HepG2 (cell line): ENCODE measurements at regions not wholly inside any gene's neighbourhood (a gene's known extent, or its start where the extent isn't known, plus 50 kb on each side); places are given as distances from the start of the nearest gene placed in this dataset.

Experiments
- ATAC-seq: fragments of 200-7000 bp; cut with Tn5 transposase; 3 replicates; pipeline ENCODE4 v1.9.1; 2020; ENCODE audit warnings: mild to moderate bottlenecking, moderate library complexity
- BruUV-seq: library from RNA; stranded (reverse); fragments of 400-500 nt; replicated peaks from 2 replicates; lab custom pipeline; 2021; lab: Mats Ljungman, UMichigan
- CTCF ChIA-PET: fragments of 300-600 bp; formaldehyde crosslinking; extraction: SDS; loops from one replicate; lab custom pipeline; 2021; ENCODE audit warnings: low total read pairs, inconsistent platforms, low intra/inter-chr PET ratio; lab: Yijun Ruan, JAX
- POLR2A ChIA-PET: fragments of 350-600 bp; sonication (Branson Sonifier 250); formaldehyde crosslinking; loops from one replicate; lab custom pipeline; 2020; ENCODE audit warnings: antibody characterized with exemption, inconsistent platforms; lab: Yijun Ruan, JAX
- DNase-seq: peaks from one replicate; pipeline ENCODE4 v3.0.0-alpha.2; 2015; ENCODE audit warnings: low spot score
- FAIRE-seq: peaks from 3 replicates; lab custom pipeline; 2011; peaks lifted over from hg19 to GRCh38; lab: Jason Lieb, UNC
- H2AFZ ChIP-seq: one replicate; pipeline ENCODE4 v1.6.1; 2011; ENCODE audit warnings: low read length, inconsistent platforms
- H3K27ac ChIP-seq: fragments of 300-600 bp; 3 replicates; pipeline ENCODE4 v1.8.0; 2011; ENCODE audit warnings: mixed run types, mild to moderate bottlenecking, mixed read lengths, low read length, inconsistent platforms; ENCODE audit not compliant: insufficient read depth; ENCODE audit errors: extremely low read length
- H3K27me3 ChIP-seq, 2 experiments: fragments of 200-600 bp in 1 of 2; 2 replicates in 1 of 2; 3 replicates in 1 of 2; pipeline versions ENCODE4 v1.6.0 to v1.8.0; 2011; ENCODE audit warnings: low read length in 2 of 2, mild to moderate bottlenecking in 2 of 2, moderate library complexity in 2 of 2, inconsistent platforms in 1 of 2; ENCODE audit not compliant: insufficient read depth in 2 of 2, control insufficient read depth in 1 of 2
- H3K36me3 ChIP-seq, 2 experiments: fragments of 200-600 bp in 1 of 2; replicated peaks in 1 of 2; 2 replicates in 1 of 2; 3 replicates in 1 of 2; pipeline versions ENCODE4 v1.5.1 to v1.8.0; 2011; ENCODE audit warnings: low read length in 2 of 2, inconsistent platforms in 1 of 2; ENCODE audit not compliant: insufficient read depth in 2 of 2, control insufficient read depth in 1 of 2
- H3K4me1 ChIP-seq: 2 replicates; pipeline ENCODE4 v1.5.1; 2012; ENCODE audit warnings: low read length, inconsistent platforms; ENCODE audit not compliant: insufficient read depth
- H3K4me2 ChIP-seq: 2 replicates; pipeline ENCODE4 v1.6.0; 2011; ENCODE audit warnings: low read depth, low read length, inconsistent platforms
- H3K4me3 ChIP-seq, 3 experiments: fragments of 200-600 bp in 1 of 3; sonication (generic), shearing (Covaris generic) in 1 of 3; replicated peaks in 1 of 3; 2 replicates each; pipeline ENCODE4 v1.5.1; 2011 to 2016; ENCODE audit warnings: low read length in 3 of 3, inconsistent platforms in 2 of 3, low read depth in 2 of 3, mild to moderate bottlenecking in 2 of 3, control low read depth in 1 of 3, mixed read lengths in 1 of 3; ENCODE audit not compliant: insufficient read depth in 1 of 3
- H3K79me2 ChIP-seq: one replicate; pipeline ENCODE4 v1.6.1; 2011; ENCODE audit warnings: low read length, inconsistent platforms; ENCODE audit not compliant: insufficient read depth
- H3K9ac ChIP-seq: 2 replicates; pipeline ENCODE4 v1.6.0; 2011; ENCODE audit warnings: mild to moderate bottlenecking, low read depth, low read length, inconsistent platforms; ENCODE audit not compliant: insufficient read depth
- H3K9me3 ChIP-seq: 2 replicates; pipeline ENCODE4 v1.5.1; 2012; ENCODE audit warnings: mild to moderate bottlenecking, low read length
- H4K20me1 ChIP-seq: 2 replicates; pipeline ENCODE4 v1.6.0; 2011; ENCODE audit warnings: inconsistent platforms, mild to moderate bottlenecking, low read length, moderate library complexity; ENCODE audit not compliant: insufficient read depth
- ARID2 ChIP-seq: sonication (generic); formaldehyde crosslinking; IDR thresholded peaks from 2 replicates; pipeline ENCODE4 v1.8.1; 2022; ENCODE audit warnings: mild to moderate bottlenecking, missing genetic modification reagents, borderline replicate concordance
- ELF1 ChIP-seq: sonication (generic); formaldehyde crosslinking; IDR thresholded peaks from 2 replicates; pipeline ENCODE4 v1.4.0; 2020; ENCODE audit warnings: missing genetic modification reagents
- HMG20A ChIP-seq: IDR thresholded peaks from 2 replicates; pipeline ENCODE4 v1.6.1; 2016; ENCODE audit warnings: borderline replicate concordance
- KDM3A ChIP-seq: IDR thresholded peaks from 2 replicates; pipeline ENCODE4 v1.6.1; 2018; ENCODE audit warnings: low read depth, missing compliant biosample characterization
- NR1H2 ChIP-seq: sonication (generic); formaldehyde crosslinking; IDR thresholded peaks from 2 replicates; pipeline ENCODE4 v1.8.1; 2022; ENCODE audit warnings: low read depth, missing genetic modification reagents, borderline replicate concordance
- WIZ ChIP-seq: sonication (generic); formaldehyde crosslinking; IDR thresholded peaks from 2 replicates; pipeline ENCODE4 v1.5.1; 2020; ENCODE audit warnings: mild to moderate bottlenecking, missing genetic modification reagents
- ZFY ChIP-seq: sonication (generic); formaldehyde crosslinking; IDR thresholded peaks from 2 replicates; pipeline ENCODE4 v1.4.0; 2020; ENCODE audit warnings: missing genetic modification reagents
- ZNF17 ChIP-seq: sonication (generic); formaldehyde crosslinking; IDR thresholded peaks from 2 replicates; pipeline ENCODE4 v1.5.0; 2020; ENCODE audit warnings: mild to moderate bottlenecking, missing genetic modification reagents
- ZNF260 ChIP-seq: sonication (generic); formaldehyde crosslinking; IDR thresholded peaks from 2 replicates; pipeline ENCODE4 v1.4.0; 2020; ENCODE audit warnings: missing genetic modification reagents, low read depth, mild to moderate bottlenecking, borderline replicate concordance
- ZNF383 ChIP-seq: sonication (generic); formaldehyde crosslinking; IDR thresholded peaks from 2 replicates; pipeline ENCODE4 v1.4.0; 2020; ENCODE audit warnings: missing genetic modification reagents, mild to moderate bottlenecking, borderline replicate concordance
- ZNF768 ChIP-seq: sonication (generic); formaldehyde crosslinking; IDR thresholded peaks from 2 replicates; pipeline ENCODE4 v1.4.0; 2020; ENCODE audit warnings: missing genetic modification reagents
- ZNF773 ChIP-seq: sonication (generic); formaldehyde crosslinking; IDR thresholded peaks from 2 replicates; pipeline ENCODE4 v1.4.0; 2020; ENCODE audit warnings: missing genetic modification reagents, borderline replicate concordance
- WGBS: methylation state at CpG from one replicate; pipeline ENCODE4 v1.1.6; 2017; ENCODE audit warnings: low lambda C conversion rate; 5-methylcytosine and 5-hydroxymethylcytosine counted together
- in situ Hi-C: cut with HindIII; loops from 2 replicates; pipeline ENCODE4 v1.10.0; 2017; ENCODE audit warnings: low pct_unique_long_range_greater_than_20kb; ENCODE audit not compliant: extremely low pct_ligation_motif_present
- intact Hi-C: fragments of 100-400 bp; cut with micrococcal nuclease; formaldehyde crosslinking; loops from one replicate; pipeline ENCODE4 v1.10.0; 2022; ENCODE audit not compliant: unreplicated experiment
- TF ChIP-seq, protein P1 (sequence below): sonication (generic); formaldehyde crosslinking; IDR thresholded peaks from 2 replicates; pipeline ENCODE4 v1.4.0; 2020; ENCODE audit warnings: low read depth, mild to moderate bottlenecking, missing genetic modification reagents
- TF ChIP-seq, protein P2 (sequence below): sonication (generic); formaldehyde crosslinking; IDR thresholded peaks from 2 replicates; pipeline ENCODE4 v1.9.0; 2022; ENCODE audit warnings: missing genetic modification reagents, mild to moderate bottlenecking, borderline replicate concordance
- TF ChIP-seq, protein P3 (sequence below), 2 experiments: fragments of 450-650 bp in 1 of 2; sonication (generic) in 1 of 2; formaldehyde crosslinking; IDR thresholded peaks; 2 replicates each; pipeline versions ENCODE4 v1.5.0 to v1.8.0; 2020 to 2022; ENCODE audit warnings: mild to moderate bottlenecking in 1 of 2, missing genetic modification reagents in 1 of 2

DNA sequence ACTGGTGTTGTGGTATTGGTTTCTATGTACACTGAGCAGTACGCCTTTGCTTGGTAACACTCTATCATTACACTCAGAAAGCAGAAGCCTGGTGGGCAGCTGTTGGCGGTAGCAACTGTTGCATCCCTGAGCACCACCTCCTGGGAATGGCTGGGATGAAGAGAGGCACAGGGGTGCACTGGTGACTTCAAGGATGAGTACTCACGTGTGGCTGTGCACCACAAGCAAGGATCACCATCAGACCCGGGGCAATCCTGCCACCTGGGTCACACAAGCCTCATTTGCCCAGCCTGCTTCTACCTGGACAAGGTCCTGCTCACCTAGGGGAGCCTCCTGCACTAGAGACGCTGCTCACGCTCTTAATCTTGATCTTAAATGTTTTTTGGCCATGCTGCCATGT lies 336.4 kb downstream of the SI start:
- Histone ChIP-seq H3K9ac (no peak overlapping the region), H2AFZ (no peak overlapping the region), H3K27ac (no peak overlapping the region), H3K9me3 (no peaks in the 10 kb centered on the region), H3K27me3 (no peaks in the 10 kb centered on the region), H3K4me3 (no peak overlapping the region), H3K4me1 (no peaks in the 10 kb centered on the region), H3K4me2 (no peak overlapping the region), H3K36me3 (no peaks in the 10 kb centered on the region), H3K79me2 (no peaks in the 10 kb centered on the region), H4K20me1 (no peaks in the 10 kb centered on the region)
- in situ Hi-C loops (no loop called here), intact Hi-C loops (no loop called here)
- FAIRE-seq (no peak), ATAC-seq (no peak), DNase-seq (no peak)
- TF ChIP-seq, protein P1, sequence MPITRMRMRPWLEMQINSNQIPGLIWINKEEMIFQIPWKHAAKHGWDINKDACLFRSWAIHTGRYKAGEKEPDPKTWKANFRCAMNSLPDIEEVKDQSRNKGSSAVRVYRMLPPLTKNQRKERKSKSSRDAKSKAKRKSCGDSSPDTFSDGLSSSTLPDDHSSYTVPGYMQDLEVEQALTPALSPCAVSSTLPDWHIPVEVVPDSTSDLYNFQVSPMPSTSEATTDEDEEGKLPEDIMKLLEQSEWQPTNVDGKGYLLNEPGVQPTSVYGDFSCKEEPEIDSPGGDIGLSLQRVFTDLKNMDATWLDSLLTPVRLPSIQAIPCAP = no peak
- TF ChIP-seq, protein P2, sequence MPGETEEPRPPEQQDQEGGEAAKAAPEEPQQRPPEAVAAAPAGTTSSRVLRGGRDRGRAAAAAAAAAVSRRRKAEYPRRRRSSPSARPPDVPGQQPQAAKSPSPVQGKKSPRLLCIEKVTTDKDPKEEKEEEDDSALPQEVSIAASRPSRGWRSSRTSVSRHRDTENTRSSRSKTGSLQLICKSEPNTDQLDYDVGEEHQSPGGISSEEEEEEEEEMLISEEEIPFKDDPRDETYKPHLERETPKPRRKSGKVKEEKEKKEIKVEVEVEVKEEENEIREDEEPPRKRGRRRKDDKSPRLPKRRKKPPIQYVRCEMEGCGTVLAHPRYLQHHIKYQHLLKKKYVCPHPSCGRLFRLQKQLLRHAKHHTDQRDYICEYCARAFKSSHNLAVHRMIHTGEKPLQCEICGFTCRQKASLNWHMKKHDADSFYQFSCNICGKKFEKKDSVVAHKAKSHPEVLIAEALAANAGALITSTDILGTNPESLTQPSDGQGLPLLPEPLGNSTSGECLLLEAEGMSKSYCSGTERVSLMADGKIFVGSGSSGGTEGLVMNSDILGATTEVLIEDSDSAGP (CRISPR knock-in tag) = no peak
- WGBS = 38% methylated on average over 4 of the region's 6 CpGs
- CTCF ChIA-PET = no interaction called here
- POLR2A ChIA-PET = no interaction called here
- no TSS peak for BruUV-seq

DNA sequence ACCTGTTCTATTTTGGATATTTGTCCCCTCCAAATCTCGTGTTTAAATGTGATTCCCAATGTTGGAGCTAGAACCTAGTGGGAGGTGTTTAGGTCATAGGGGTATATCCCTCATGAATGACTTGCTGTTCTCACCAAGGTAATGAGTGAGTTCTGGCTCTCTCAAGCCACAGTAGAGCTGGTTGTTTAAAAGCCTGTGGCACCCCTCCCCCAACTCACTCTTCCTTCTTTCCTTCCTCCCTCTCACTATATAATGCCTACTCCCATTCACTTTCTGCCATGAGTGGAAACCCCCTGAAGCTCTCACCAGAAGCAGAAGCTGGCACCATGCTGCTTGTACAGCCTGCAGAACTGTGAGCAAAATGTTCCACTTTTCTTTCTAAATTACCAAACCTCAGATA lies 341.1 kb downstream of the SI start:
- no TSS peak for BruUV-seq
- no peaks in the 10 kb centered on the region for H3K79me2 ChIP-seq
- H3K27ac ChIP-seq = no peak overlapping the region
- FAIRE-seq = no peak
- WGBS = 0% methylated on average over 1 of the region's 1 CpG
- POLR2A ChIA-PET = no interaction called here
- in situ Hi-C loops (no loop called here), intact Hi-C loops (no loop called here)
- H3K4me2 ChIP-seq = no peak overlapping the region
- H3K4me3 ChIP-seq = no peak overlapping the region
- no peaks in the 10 kb centered on the region for H3K36me3 ChIP-seq
- CTCF ChIA-PET = no interaction called here
- no peak overlapping the region for H3K9ac ChIP-seq
- no peak overlapping the region for H2AFZ ChIP-seq
- no peak for ATAC-seq
- no peaks in the 10 kb centered on the region for H4K20me1 ChIP-seq
- H3K4me1 ChIP-seq = no peaks in the 10 kb centered on the region
- H3K27me3 ChIP-seq = no peaks in the 10 kb centered on the region; a peak in 1 of 5 replicates
- no peaks in the 10 kb centered on the region for H3K9me3 ChIP-seq
- TF ChIP-seq ARID2 (CRISPR knock-in tag) (no peak), ZNF768 (CRISPR knock-in tag) (no peak), ZNF773 (CRISPR knock-in tag) (no peak), WIZ (CRISPR knock-in tag) (no peak), ELF1 (no peak), ZNF17 (no peak), KDM3A (CRISPR knock-in tag) (no peak), ZFY (no peak), NR1H2 (CRISPR knock-in tag) (no peak), HMG20A (CRISPR knock-in tag) (no peak), ZNF260 (no peak), ZNF383 (CRISPR knock-in tag) (no peak)
- TF ChIP-seq, protein P3, sequence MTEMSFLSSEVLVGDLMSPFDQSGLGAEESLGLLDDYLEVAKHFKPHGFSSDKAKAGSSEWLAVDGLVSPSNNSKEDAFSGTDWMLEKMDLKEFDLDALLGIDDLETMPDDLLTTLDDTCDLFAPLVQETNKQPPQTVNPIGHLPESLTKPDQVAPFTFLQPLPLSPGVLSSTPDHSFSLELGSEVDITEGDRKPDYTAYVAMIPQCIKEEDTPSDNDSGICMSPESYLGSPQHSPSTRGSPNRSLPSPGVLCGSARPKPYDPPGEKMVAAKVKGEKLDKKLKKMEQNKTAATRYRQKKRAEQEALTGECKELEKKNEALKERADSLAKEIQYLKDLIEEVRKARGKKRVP (CRISPR knock-in tag; IDR thresholded peaks at IDR 0.05) = no peak
- no peak for DNase-seq
